ENCODE measurements at regions not wholly inside any gene's neighbourhood (a gene's known extent, or its start where the extent isn't known, plus 50 kb on each side); places are given as distances from the start of the nearest gene placed in this dataset.
"Not testable (repeated sequence)": the region's sequence is repeated elsewhere in the genome, so short reads cannot be mapped to it uniquely, and the experiment has no call there.

GRCh38 chr15:81642451-81642990, 268.5 kb upstream of the TMC3 start:
- H3K9ac ChIP-seq (ENCODE audit: low read depth, low read length) = no peak overlapping the region
- no peaks in the 10 kb centered on the region for H3K4me1 ChIP-seq (ENCODE audit: insufficient read depth, low read length)
- H3K79me2 ChIP-seq (ENCODE audit: insufficient read depth, low read length) = no peaks in the 10 kb centered on the region
- no peak overlapping the region for H2AFZ ChIP-seq (ENCODE audit: low read depth, low read length)
- no peak overlapping the region for H3K4me2 ChIP-seq (ENCODE audit: insufficient read depth, low read length)
- no peak overlapping the region for H3K4me3 ChIP-seq (ENCODE audit: low read depth in 1 of 2, low read length in 2 of 2)
- H3K36me3 ChIP-seq (ENCODE audit: insufficient read depth, low read length) = no peaks in the 10 kb centered on the region
- H3K9me3 ChIP-seq (ENCODE audit: insufficient read depth, low read length, severe bottlenecking) = no peaks in the 10 kb centered on the region
- no peak for DNase-seq
- no peaks in the 10 kb centered on the region for H3K27me3 ChIP-seq (ENCODE audit: insufficient read depth, low read length, poor library complexity)
- no peaks in the 10 kb centered on the region for H4K20me1 ChIP-seq (ENCODE audit: insufficient read depth, low read length)
- no peak for ATAC-seq (ENCODE audit: insufficient read depth, low read depth)
- no peak overlapping the region for H3K27ac ChIP-seq (ENCODE audit: low read length)
- TF ChIP-seq, protein P1, sequence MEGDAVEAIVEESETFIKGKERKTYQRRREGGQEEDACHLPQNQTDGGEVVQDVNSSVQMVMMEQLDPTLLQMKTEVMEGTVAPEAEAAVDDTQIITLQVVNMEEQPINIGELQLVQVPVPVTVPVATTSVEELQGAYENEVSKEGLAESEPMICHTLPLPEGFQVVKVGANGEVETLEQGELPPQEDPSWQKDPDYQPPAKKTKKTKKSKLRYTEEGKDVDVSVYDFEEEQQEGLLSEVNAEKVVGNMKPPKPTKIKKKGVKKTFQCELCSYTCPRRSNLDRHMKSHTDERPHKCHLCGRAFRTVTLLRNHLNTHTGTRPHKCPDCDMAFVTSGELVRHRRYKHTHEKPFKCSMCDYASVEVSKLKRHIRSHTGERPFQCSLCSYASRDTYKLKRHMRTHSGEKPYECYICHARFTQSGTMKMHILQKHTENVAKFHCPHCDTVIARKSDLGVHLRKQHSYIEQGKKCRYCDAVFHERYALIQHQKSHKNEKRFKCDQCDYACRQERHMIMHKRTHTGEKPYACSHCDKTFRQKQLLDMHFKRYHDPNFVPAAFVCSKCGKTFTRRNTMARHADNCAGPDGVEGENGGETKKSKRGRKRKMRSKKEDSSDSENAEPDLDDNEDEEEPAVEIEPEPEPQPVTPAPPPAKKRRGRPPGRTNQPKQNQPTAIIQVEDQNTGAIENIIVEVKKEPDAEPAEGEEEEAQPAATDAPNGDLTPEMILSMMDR (IDR thresholded peaks at IDR 0.05; ENCODE audit: borderline replicate concordance, extremely low read depth, low read length, poor library complexity, severe bottlenecking) = no peak
- no peak for TF ChIP-seq EZH2 (IDR thresholded peaks at IDR 0.05; ENCODE audit: borderline replicate concordance, low read depth, low read length, severe bottlenecking)

DNA sequence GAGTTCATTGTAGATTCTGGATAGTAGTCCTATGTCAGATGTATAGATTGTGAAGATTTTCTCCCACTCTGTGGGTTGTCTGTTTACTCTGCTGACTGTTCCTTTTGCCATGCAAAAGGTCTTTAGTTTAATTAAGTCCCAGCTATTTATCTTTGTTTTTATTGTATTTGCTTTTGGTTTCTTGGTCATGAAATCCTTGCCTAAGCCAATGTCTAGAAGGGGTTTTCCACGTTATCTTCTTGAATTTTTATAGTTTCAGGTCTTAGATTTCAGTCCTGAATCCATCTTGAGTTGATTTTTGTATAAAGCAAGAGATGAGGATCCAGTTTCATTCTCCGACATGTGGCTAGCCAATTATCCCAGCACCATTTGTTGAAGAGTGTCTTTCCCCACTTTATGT, 262.1 kb upstream of the TMC3 start:
- not testable (repeated sequence) for ATAC-seq (ENCODE audit: insufficient read depth, low read depth); H3K4me1 ChIP-seq (ENCODE audit: insufficient read depth, low read length); H3K4me2 ChIP-seq (ENCODE audit: insufficient read depth, low read length); H3K9me3 ChIP-seq (ENCODE audit: insufficient read depth, low read length, severe bottlenecking); H3K4me3 ChIP-seq (ENCODE audit: low read depth in 1 of 2, low read length in 2 of 2); H3K27me3 ChIP-seq (ENCODE audit: insufficient read depth, low read length, poor library complexity); H3K27ac ChIP-seq (ENCODE audit: low read length); H4K20me1 ChIP-seq (ENCODE audit: insufficient read depth, low read length); DNase-seq; H2AFZ ChIP-seq (ENCODE audit: low read depth, low read length); H3K79me2 ChIP-seq (ENCODE audit: insufficient read depth, low read length); H3K9ac ChIP-seq (ENCODE audit: low read depth, low read length); H3K36me3 ChIP-seq (ENCODE audit: insufficient read depth, low read length)

DNA sequence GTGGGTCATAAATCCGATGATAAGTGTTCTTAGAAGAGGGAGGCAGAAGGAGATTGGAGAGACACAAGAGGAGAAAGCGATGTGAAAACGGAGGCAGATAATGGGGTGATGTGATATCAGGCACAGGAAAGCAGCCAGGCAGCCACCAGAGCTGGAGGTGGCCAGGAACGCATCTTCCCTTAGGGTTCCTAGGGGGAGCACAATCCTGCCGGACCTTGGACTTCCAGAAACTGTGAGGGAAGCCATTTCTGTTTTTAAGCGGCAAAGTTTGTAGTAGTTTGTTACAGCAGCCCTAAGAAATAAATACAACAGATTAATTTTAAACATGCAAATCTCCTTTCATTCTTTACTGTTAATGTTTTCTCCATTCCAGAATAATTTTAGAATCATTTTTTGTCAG, 259.9 kb upstream of the TMC3 start:
- H3K27me3 ChIP-seq (ENCODE audit: insufficient read depth, low read length, poor library complexity) = no peaks in the 10 kb centered on the region
- TF ChIP-seq, protein P1 (IDR thresholded peaks at IDR 0.05; ENCODE audit: borderline replicate concordance, extremely low read depth, low read length, poor library complexity, severe bottlenecking) = no peak
- no peak for TF ChIP-seq EZH2 (IDR thresholded peaks at IDR 0.05; ENCODE audit: borderline replicate concordance, low read depth, low read length, severe bottlenecking)
- ATAC-seq (ENCODE audit: insufficient read depth, low read depth) (no peak), DNase-seq (no peak)
- no peaks in the 10 kb centered on the region for H3K79me2 ChIP-seq (ENCODE audit: insufficient read depth, low read length)
- H3K27ac ChIP-seq (ENCODE audit: low read length) = no peak overlapping the region
- no peak overlapping the region for H2AFZ ChIP-seq (ENCODE audit: low read depth, low read length)
- H3K4me3 ChIP-seq (ENCODE audit: low read depth in 1 of 2, low read length in 2 of 2) = no peak overlapping the region
- no peak overlapping the region for H3K9ac ChIP-seq (ENCODE audit: low read depth, low read length)
- no peaks in the 10 kb centered on the region for H4K20me1 ChIP-seq (ENCODE audit: insufficient read depth, low read length)
- H3K4me1 ChIP-seq (ENCODE audit: insufficient read depth, low read length) = no peaks in the 10 kb centered on the region
- no peaks in the 10 kb centered on the region for H3K9me3 ChIP-seq (ENCODE audit: insufficient read depth, low read length, severe bottlenecking)
- no peaks in the 10 kb centered on the region for H3K36me3 ChIP-seq (ENCODE audit: insufficient read depth, low read length)
- H3K4me2 ChIP-seq (ENCODE audit: insufficient read depth, low read length) = no peak overlapping the region

- H3K4me3 ChIP-seq (ENCODE audit: low read depth in 1 of 2, low read length in 2 of 2) = no peak overlapping the region
- ATAC-seq (ENCODE audit: insufficient read depth, low read depth) = no peak
- H3K4me1 ChIP-seq (ENCODE audit: insufficient read depth, low read length) = no peaks in the 10 kb centered on the region
- H3K79me2 ChIP-seq (ENCODE audit: insufficient read depth, low read length) = no peaks in the 10 kb centered on the region
- H3K9ac ChIP-seq (ENCODE audit: low read depth, low read length) = no peak overlapping the region
- no peaks in the 10 kb centered on the region for H3K36me3 ChIP-seq (ENCODE audit: insufficient read depth, low read length)
- H2AFZ ChIP-seq (ENCODE audit: low read depth, low read length) = no peak overlapping the region
- no peaks in the 10 kb centered on the region for H3K9me3 ChIP-seq (ENCODE audit: insufficient read depth, low read length, severe bottlenecking)
- DNase-seq = no peak
- H3K27ac ChIP-seq (ENCODE audit: low read length) = no peak overlapping the region
- no peak overlapping the region for H3K4me2 ChIP-seq (ENCODE audit: insufficient read depth, low read length)
- no peaks in the 10 kb centered on the region for H3K27me3 ChIP-seq (ENCODE audit: insufficient read depth, low read length, poor library complexity)
- no peaks in the 10 kb centered on the region for H4K20me1 ChIP-seq (ENCODE audit: insufficient read depth, low read length)
- TF ChIP-seq EZH2 (IDR thresholded peaks at IDR 0.05; ENCODE audit: borderline replicate concordance, low read depth, low read length, severe bottlenecking) = no peak
- TF ChIP-seq, protein P1 (IDR thresholded peaks at IDR 0.05; ENCODE audit: borderline replicate concordance, extremely low read depth, low read length, poor library complexity, severe bottlenecking) = no peak
Observed at GRCh38 chr15:81625896-81626295, 251.9 kb upstream of the TMC3 start.

All from DND-41 (cell line).